ENCODE measurements at regions not wholly inside any gene's neighbourhood (a gene's known extent, or its start where the extent isn't known, plus 50 kb on each side); places are given as distances from the start of the nearest gene placed in this dataset.
"Not testable (repeated sequence)": the region's sequence is repeated elsewhere in the genome, so short reads cannot be mapped to it uniquely, and the experiment has no call there.

DNA sequence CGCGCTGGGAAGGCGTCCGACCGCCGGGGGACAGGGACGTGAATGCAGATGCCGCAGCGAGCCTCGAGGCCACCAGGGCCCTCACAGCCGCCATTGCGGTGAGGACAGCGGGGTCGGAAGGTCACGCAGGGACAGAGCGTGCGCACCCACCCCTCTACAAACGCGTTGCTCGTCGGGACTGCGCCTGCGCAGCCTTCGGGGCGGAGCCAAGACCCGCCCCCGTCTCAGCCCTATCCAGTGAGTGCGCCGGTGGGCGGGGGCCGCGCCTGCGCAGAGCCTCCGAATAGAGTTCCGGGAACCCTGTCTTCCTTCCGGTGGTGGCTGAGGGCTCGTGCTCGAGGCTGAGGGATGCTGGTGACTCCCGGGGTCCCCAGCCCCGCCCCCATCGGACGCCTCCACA lies 5393.1 kb upstream of the TPTE start:
- peak; percentile 93 to 97 for DNase-seq (ENCODE audit: low read depth in 2 of 2)

DNA sequence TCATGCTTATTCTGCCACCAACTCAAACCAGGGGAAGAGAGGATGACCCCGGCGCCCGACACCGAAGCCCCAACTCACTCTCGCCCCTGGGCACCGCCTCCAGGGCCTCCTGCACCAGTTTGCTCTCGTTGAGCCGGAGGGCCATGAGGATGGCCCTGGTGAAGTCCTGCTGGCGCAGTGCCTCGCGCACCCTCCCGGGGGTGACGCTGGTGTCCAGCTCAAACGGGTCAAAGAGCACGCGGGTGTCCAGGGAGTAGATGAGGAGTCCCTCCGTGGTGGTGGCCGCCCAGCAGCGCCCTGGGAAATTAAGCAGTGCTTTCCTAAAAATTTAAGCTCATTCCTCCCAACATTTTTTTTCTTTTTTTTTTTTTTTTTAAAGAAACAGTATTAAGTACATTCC lies 5387.6 kb upstream of the TPTE start:
- not testable (repeated sequence) for DNase-seq (ENCODE audit: low read depth in 2 of 2)

DNA sequence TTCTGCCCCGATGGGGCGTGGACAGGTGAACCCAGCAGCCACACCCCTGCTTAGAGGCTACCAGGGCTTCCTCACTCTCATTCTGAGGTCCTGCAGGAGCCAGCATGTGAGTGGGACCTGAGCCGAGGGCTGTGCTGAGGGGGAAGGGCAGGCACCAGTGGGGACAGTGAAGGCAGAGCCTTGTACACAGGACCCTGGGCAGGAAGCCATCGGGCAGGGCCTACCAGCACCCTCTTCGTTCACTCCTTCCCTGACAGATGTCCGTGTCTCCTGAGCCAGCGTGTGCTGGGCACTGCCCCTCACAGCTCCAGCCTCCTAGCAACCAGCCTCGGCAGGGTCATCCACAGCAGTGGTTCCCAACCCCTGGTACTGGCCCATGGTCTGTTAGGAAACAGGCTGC lies 5385.0 kb upstream of the TPTE start:
- DNase-seq (ENCODE audit: low read depth in 2 of 2) = not testable (repeated sequence)

DNA sequence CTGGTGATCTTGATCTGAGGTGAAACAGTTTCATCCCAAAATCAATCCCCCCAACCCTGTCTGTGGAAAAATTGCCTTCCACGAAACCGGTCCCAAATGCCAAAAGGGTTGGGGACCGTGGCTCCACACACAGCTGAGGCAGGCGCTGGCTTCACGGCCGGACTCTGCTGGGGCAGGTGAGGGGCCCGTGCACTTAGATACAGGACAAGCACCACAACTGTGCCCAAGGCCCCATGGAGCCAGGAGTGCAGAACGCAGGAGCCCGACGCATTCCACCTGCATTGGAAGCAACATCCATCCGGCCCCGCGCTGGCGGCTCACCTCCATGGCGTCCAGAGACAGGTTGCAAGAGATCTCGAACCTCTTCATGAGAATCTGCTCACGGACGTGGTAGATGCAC lies 5384.4 kb upstream of the TPTE start:
- DNase-seq (ENCODE audit: low read depth in 2 of 2) = not testable (repeated sequence)

DNA sequence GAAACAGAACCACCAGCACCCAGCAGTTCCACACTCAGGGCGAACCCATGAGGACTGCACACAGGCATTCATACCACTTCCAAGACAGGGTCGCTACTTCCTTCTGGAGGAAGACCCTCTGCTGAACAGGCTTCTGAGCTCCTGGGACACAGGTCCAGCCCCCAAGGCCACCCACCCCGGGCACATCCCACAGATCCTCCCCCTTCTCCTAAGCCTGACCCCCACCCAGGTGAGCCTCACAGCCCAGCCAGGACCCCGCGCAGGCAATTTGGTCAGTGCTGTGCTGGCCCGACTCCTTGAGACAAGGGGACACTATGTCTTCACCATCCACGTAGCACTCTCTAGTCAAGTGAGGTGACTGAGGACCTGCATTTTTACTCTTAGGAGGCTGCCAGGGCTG lies 5382.7 kb upstream of the TPTE start:
- DNase-seq (ENCODE audit: low read depth in 2 of 2) = not testable (repeated sequence)

DNA sequence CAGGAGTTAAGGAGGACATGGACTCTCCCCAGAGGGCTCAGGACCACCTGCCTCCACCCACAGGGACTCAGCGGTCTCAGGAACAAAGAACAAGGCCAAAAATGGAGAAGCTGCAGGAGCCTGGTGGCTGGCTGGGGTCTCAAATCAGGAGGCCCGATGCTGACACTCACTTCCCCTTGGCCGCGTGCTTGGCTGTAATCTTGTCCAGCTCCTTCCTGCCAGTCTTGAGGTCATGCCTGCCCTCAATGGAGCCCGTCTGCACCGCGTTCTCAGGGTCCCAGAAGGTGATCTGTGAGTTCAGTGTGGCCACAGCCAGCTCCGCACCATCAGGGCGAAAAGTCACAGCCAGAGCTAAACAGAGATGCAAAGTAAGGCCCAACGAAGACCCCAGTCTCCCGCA lies 5381.9 kb upstream of the TPTE start:
- not testable (repeated sequence) for DNase-seq (ENCODE audit: low read depth in 2 of 2)

DNA sequence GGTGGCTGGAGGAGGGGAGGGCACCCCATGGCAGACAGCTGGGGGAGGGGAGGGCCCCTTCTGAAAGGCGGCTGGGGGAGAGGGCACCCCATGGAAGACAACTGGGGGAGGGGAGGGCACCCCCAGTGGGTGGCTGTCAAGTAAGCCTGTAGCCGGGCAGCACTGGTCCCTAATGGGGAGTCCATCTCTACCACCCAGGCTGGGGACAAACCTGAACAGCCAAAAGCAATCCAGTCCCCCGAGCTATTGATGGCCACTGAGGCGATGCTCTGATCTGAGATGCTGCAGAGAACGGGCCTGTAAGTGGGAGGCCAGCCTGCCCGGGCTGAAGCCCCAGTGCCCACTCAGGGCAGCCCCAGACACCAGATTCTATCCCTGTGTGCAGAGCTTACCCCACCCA lies 5378.4 kb upstream of the TPTE start:
- DNase-seq (ENCODE audit: low read depth in 2 of 2) = not testable (repeated sequence)

DNA sequence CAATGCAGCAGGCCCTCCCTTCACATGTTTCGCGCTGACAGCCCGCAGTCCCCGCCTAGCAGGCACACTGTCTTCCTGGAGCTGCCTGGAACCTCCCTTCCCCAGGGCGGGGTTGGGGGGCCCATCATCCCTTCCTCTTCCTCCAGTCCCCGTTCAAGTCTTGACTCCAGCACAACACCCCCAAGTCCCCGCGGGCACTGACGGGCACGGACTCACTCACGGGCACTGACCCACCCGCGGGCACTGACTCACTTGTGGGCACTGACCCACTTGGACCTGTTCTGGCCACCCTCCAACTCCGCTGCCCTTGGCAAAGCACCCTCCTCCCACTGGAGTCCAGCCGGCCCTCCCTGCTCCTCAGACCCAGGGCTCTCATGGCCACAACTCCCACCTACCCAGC lies 5376.7 kb upstream of the TPTE start:
- DNase-seq (ENCODE audit: low read depth in 2 of 2) = not testable (repeated sequence)

DNA sequence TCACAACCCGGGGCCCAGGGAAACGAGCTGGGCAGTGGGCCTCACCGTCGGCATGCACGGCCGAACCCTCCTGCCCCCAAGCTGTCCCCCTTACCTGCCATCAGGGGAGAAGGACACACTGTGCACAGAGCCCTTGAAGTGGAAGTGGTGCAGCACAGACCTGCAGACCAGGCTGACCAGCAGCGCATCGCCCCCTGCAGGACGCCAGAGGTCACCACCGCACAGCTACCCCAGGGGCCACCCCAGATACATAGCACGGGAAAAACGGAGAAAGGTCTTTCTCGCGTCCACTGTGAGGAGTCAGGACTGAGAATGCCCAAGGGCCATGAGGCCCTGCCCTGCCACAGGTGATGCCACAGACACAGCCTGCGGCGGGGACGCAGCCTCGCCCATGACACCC lies 5373.7 kb upstream of the TPTE start:
- DNase-seq (ENCODE audit: low read depth in 2 of 2) = not testable (repeated sequence)

DNA sequence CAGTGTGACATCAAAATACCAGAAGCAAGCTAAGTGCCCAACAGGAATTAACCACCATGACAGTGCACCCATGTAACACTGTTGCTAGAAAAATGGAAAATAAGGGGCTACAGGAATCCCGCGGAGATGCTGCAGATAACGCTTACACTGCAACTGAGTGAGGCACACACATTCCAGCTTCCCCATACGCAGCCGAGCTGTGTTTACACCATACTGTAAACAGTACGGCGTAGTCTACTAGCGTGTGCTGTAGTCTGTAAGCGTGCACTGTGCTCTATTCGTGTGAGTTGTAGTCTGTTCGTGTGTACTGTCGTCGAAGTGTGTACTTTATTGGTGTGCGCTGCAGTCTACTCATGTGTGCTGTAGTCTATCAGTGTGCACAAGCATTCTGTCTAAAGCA lies 5372.2 kb upstream of the TPTE start:
- not testable (repeated sequence) for DNase-seq (ENCODE audit: low read depth in 2 of 2)

DNA sequence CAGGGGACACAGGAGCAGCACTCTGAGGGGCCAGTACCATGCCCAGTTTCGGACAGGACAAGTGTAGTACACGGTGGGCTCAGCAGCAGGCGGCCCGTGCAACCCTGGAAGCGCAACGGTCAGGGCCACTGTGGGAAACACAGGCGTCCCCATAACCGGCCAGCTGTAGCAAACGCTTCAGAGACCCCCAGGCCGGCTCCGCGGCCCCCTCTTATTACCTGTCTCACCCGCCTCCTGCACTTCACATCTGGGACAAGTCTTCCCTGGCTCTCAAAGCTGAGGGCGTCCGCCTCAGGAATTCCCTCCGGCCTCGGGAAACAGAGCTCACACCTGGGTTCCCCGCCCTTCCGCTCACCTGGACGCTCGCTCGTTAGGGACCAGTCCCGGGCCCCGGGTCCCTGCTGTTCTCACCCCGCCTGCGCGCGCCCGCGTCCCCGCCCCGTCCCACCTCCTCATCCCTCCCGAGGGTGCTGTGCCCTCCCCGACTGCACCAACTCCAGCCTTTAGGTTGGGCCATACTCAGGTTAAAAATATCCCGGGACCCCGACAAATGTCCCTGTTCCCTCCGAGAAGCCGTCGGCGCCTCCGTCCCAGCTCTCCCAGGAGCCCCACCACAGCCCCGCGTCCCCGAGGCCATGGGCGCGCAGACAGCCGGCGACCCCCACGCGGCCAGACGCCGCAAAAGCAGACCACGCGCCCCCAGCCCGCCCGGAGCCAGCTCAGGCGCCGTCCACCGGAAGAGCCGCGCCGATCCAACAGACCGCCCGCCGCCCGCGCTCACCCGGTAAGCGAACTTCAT lies 5367.3 kb upstream of the TPTE start:
- DNase-seq (ENCODE audit: low read depth in 2 of 2) = not testable (repeated sequence)

DNA sequence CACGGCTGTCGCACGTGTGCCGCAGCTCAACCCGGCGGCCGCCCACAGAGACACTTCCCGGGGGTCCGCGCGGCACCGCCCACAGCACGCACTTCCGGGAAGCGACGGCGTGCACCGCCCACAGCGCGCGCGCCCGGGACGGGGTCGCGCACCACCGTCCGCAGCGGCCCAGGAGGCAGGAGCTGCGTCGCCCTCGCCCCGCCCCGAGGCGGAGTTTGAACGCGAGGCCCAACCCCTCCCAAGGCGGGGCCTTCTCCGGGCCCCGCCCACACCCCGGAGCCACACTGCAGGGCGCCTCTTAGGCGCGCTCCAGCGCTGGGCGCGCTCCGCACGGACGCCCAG lies 5366.8 kb upstream of the TPTE start:
- DNase-seq (ENCODE audit: low read depth in 2 of 2) = peak; percentile 64 to 73

DNA sequence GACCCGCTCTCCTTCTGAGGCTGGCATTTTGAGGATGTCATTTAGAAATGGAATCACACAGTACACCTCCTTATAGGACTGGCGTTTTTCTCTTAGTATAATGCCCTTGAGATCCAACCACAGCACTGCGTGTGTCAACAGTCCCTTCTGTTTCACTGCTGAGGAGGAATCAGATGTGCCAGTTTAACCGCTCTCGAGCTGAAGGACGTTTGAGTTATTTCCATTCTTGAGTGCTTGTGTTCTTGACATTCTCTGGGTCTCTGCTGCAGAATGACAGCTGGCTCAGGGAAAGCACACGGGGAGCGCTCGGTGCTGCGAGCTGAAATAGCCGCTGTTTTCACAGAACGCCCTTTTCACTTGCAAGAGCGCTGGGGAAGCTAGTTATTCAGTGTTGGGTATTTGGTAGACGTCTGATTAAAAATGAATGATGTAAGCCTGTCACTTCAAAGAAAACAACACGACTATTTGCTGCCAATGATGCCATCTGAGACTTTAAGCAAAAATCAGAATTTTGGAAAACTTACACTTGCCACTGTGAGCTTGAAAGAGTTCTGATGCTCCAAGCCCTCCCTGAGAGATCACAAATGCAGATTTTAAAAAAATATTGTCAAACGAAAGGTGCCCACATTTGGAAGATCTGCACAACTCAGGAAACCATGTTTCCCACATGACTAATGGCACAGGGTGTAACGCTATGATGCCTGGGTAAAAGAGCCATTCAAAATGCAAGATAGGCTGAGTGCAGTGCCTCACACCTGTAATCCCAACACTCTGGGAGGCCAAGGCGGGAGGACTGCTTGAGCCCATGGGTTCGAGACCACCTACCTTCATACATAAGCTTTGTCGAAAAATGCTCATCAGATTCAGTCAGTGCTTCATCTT lies 5358.4 kb upstream of the TPTE start:
- DNase-seq (ENCODE audit: low read depth in 2 of 2) = not testable (repeated sequence)

DNA sequence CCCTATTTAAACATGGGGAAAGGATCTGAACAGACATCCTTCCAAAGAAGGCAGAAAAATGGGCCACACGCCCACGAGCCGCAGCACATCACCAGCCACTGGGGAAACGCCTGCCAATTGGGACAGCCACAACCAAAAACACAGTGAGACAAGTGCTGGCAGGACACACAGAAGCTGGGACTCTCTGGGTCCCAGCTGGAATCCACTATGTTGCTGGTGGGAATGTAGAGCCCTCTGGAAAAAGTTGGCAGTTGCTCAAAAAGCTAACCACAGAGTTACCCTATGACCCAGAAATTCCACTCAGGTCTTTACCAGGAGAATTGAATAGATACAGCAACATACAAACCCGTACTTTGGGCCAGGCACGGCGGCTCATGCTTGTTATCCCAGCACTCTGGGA lies 5355.6 kb upstream of the TPTE start:
- DNase-seq (ENCODE audit: low read depth in 2 of 2) = not testable (repeated sequence)
